ENCODE measurements at regions not wholly inside any gene's neighbourhood (a gene's known extent, or its start where the extent isn't known, plus 50 kb on each side); places are given as distances from the start of the nearest gene placed in this dataset.

DNA sequence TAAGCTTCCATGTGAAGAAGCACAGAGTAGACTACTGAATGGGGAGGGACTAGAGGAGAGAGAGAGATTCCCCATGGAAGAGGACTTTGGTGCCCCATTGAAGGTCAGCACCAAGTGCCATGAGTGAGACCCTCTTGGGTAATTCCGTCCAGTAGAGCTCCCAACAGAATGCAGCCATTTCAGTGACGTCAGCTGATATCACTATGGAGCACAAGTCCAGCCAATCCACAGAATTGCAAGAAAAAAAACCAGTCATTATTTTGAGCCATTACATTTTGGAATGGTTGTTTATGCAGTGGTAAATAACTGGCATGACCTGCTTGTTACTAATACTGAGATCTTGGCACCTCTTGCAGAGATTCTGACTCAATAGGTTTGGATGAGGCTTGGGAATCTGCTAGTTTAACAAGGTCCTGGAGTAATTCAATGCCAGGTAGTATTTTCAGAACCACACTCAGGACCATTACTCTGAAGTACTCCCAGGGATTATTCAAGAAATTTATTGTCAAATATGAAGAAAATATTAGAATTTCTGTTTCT is 52.6 kb upstream of the SP8 start:
- Histone ChIP-seq H3K36me3 (ENCODE audit: control insufficient read depth in 4 of 4, insufficient read depth in 4 of 4, low read length in 3 of 4) (no peaks in the 10 kb centered on the region), H3K27ac (ENCODE audit: insufficient read depth in 1 of 2, low read depth in 1 of 2, low read length in 2 of 2, poor library complexity in 1 of 2, severe bottlenecking in 2 of 2) (no peak overlapping the region), H3K27me3 (replicated peaks in 2 of 5; ENCODE audit: control insufficient read depth in 4 of 5, insufficient read depth in 5 of 5, low read length in 4 of 5) (no peaks in the 10 kb centered on the region), H3K9me3 (ENCODE audit: control extremely low read depth in 1 of 5, control insufficient read depth in 4 of 5, insufficient read depth in 2 of 5, low read depth in 1 of 5, low read length in 4 of 5) (no peaks in the 10 kb centered on the region), H3K4me3 (ENCODE audit: control insufficient read depth in 1 of 7, extremely low read depth in 1 of 7, insufficient read depth in 4 of 7, low read depth in 2 of 7, low read length in 6 of 7) (no peak overlapping the region), H3K4me1 (ENCODE audit: control extremely low read depth in 1 of 4, control insufficient read depth in 4 of 4, insufficient read depth in 4 of 4, low read length in 3 of 4) (peaks cover 0 to 2% (median 0%) of the 10 kb centered on the region in 4 experiments)
- DNase-seq, result no peak
- CTCF ChIA-PET, result interaction anchor here (0.6 kb wide), 1 partner anchor 30 kb away, joined by 3 read pairs; no protein-coding TSS in a partner anchor
- POLR2A ChIA-PET, result no interaction called here
- 100% methylated on average over 2 of the region's 2 CpGs for WGBS (ENCODE audit: insufficient coverage)

DNA sequence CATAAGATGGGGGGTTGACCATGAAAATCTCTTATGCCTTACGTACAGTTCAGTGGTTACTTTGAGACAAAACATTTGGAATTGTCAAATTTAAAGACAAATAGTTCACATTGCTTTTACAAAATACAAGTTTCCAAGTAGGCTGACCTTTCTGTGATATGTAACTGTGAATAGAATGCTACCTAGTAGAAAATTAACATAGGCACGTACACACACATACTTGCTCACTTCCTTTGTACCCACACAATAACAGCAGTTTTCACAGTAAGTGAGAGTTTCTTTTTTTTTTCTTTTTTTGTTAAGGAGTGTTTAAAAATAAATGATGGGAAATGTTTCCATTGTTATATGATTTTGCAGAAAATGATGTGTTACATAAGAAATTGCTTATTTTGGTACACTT is 53.3 kb upstream of the SP8 start:
- POLR2A ChIA-PET, result no interaction called here
- Histone ChIP-seq H3K27ac (ENCODE audit: insufficient read depth in 1 of 2, low read depth in 1 of 2, low read length in 2 of 2, poor library complexity in 1 of 2, severe bottlenecking in 2 of 2) (no peak overlapping the region), H3K27me3 (replicated peaks in 2 of 5; ENCODE audit: control insufficient read depth in 4 of 5, insufficient read depth in 5 of 5, low read length in 4 of 5) (no peaks in the 10 kb centered on the region), H3K36me3 (ENCODE audit: control insufficient read depth in 4 of 4, insufficient read depth in 4 of 4, low read length in 3 of 4) (no peaks in the 10 kb centered on the region), H3K4me3 (ENCODE audit: control insufficient read depth in 1 of 7, extremely low read depth in 1 of 7, insufficient read depth in 4 of 7, low read depth in 2 of 7, low read length in 6 of 7) (no peak overlapping the region), H3K9me3 (ENCODE audit: control extremely low read depth in 1 of 5, control insufficient read depth in 4 of 5, insufficient read depth in 2 of 5, low read depth in 1 of 5, low read length in 4 of 5) (no peaks in the 10 kb centered on the region), H3K4me1 (ENCODE audit: control extremely low read depth in 1 of 4, control insufficient read depth in 4 of 4, insufficient read depth in 4 of 4, low read length in 3 of 4) (peaks cover 0 to 2% (median 0%) of the 10 kb centered on the region in 4 experiments)
- no CpG with 5 or more reads among the region's 2 CpGs for WGBS (ENCODE audit: insufficient coverage)
- CTCF ChIA-PET, result interaction anchor here (0.6 kb wide), 1 partner anchor 31 kb away, joined by 3 read pairs; no protein-coding TSS in a partner anchor
- DNase-seq, result no peak

DNA sequence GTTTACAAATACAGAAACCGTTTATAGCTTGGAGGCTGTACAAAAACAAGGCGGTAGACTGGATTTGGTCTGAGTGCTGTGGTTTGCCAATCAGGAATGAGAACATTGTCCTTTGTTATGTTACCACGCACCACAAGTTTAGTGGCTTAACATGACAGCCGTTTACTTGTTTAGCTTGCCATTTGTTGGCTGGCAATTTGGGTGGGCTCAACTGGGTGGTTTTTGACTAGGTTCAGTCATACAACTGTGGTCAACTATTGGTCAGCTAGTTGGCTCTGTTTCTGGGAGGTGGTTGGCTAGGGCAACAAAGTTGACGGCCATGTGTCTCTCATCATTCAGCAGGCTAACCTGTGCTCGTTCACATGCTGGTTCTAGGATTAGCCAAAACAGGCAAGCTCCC is 60.1 kb upstream of the SP8 start:
- POLR2A ChIA-PET, result no interaction called here
- Histone ChIP-seq H3K4me1 (ENCODE audit: control extremely low read depth in 1 of 4, control insufficient read depth in 4 of 4, insufficient read depth in 4 of 4, low read length in 3 of 4) (no peaks in the 10 kb centered on the region), H3K27ac (ENCODE audit: insufficient read depth in 1 of 2, low read depth in 1 of 2, low read length in 2 of 2, poor library complexity in 1 of 2, severe bottlenecking in 2 of 2) (no peak overlapping the region), H3K9me3 (ENCODE audit: control extremely low read depth in 1 of 5, control insufficient read depth in 4 of 5, insufficient read depth in 2 of 5, low read depth in 1 of 5, low read length in 4 of 5) (no peaks in the 10 kb centered on the region), H3K36me3 (ENCODE audit: control insufficient read depth in 4 of 4, insufficient read depth in 4 of 4, low read length in 3 of 4) (no peaks in the 10 kb centered on the region), H3K27me3 (replicated peaks in 2 of 5; ENCODE audit: control insufficient read depth in 4 of 5, insufficient read depth in 5 of 5, low read length in 4 of 5) (no peaks in the 10 kb centered on the region), H3K4me3 (ENCODE audit: control insufficient read depth in 1 of 7, extremely low read depth in 1 of 7, insufficient read depth in 4 of 7, low read depth in 2 of 7, low read length in 6 of 7) (no peak overlapping the region)
- CTCF ChIA-PET, result interaction anchor here (1.5 kb wide), 1 partner anchor 407 kb away, joined by 4 read pairs; no protein-coding TSS in a partner anchor
- 99% methylated on average over 6 of the region's 6 CpGs for WGBS (ENCODE audit: insufficient coverage)
- no peak for DNase-seq

DNA sequence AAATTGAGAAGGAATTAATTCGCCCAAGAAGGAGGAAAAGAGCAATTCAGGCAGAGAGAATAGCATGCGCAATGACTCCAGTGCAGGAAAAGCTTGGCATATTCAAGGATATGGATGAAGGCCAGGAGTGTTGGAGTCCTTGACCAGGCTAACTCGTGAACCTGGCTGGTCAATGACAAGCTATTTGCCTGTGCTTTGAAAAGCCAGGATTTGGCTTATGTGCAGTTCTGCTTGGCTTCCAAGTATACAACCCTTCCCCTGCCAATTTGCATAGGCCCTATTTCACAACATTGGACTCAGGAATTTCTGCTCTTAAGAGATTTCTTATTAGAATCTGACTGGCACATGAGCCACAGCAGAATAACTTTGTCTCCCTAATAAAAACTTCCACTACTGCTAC is 72.3 kb upstream of the SP8 start:
- Histone ChIP-seq H3K9me3 (ENCODE audit: control extremely low read depth in 1 of 5, control insufficient read depth in 4 of 5, insufficient read depth in 2 of 5, low read depth in 1 of 5, low read length in 4 of 5) (peaks cover 0 to 1% (median 0%) of the 10 kb centered on the region in 5 experiments), H3K4me1 (ENCODE audit: control extremely low read depth in 1 of 4, control insufficient read depth in 4 of 4, insufficient read depth in 4 of 4, low read length in 3 of 4) (no peaks in the 10 kb centered on the region), H3K27me3 (replicated peaks in 2 of 5; ENCODE audit: control insufficient read depth in 4 of 5, insufficient read depth in 5 of 5, low read length in 4 of 5) (no peaks in the 10 kb centered on the region), H3K27ac (ENCODE audit: insufficient read depth in 1 of 2, low read depth in 1 of 2, low read length in 2 of 2, poor library complexity in 1 of 2, severe bottlenecking in 2 of 2) (no peak overlapping the region), H3K36me3 (ENCODE audit: control insufficient read depth in 4 of 4, insufficient read depth in 4 of 4, low read length in 3 of 4) (no peaks in the 10 kb centered on the region), H3K4me3 (ENCODE audit: control insufficient read depth in 1 of 7, extremely low read depth in 1 of 7, insufficient read depth in 4 of 7, low read depth in 2 of 7, low read length in 6 of 7) (no peak overlapping the region)
- 95% methylated on average over 2 of the region's 3 CpGs for WGBS (ENCODE audit: insufficient coverage)
- no peak for DNase-seq
- CTCF ChIA-PET, result no interaction called here
- POLR2A ChIA-PET, result no interaction called here

DNA sequence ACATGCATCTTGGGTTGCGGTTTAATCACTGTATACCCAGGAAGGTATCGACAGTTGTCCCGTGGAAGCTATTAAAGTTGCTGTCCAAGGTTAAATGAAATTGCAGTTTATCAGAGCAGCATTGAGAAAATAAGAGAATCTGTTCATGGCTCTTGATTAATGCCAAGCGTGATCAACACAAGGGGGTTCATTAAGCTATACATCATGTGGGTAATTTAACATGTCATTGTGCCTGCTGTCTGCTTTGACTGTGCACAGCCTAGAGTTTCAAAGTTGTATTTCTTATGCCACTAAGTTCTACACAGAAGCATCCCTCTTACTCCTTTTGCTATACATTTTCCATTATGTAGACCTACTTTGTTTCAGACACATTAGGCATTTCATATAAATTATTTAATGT is 74.8 kb upstream of the SP8 start:
- Histone ChIP-seq H3K4me1 (ENCODE audit: control extremely low read depth in 1 of 4, control insufficient read depth in 4 of 4, insufficient read depth in 4 of 4, low read length in 3 of 4) (no peaks in the 10 kb centered on the region), H3K27ac (ENCODE audit: insufficient read depth in 1 of 2, low read depth in 1 of 2, low read length in 2 of 2, poor library complexity in 1 of 2, severe bottlenecking in 2 of 2) (no peak overlapping the region), H3K9me3 (ENCODE audit: control extremely low read depth in 1 of 5, control insufficient read depth in 4 of 5, insufficient read depth in 2 of 5, low read depth in 1 of 5, low read length in 4 of 5) (peaks cover 0 to 1% (median 0%) of the 10 kb centered on the region in 5 experiments), H3K36me3 (ENCODE audit: control insufficient read depth in 4 of 4, insufficient read depth in 4 of 4, low read length in 3 of 4) (no peaks in the 10 kb centered on the region), H3K4me3 (ENCODE audit: control insufficient read depth in 1 of 7, extremely low read depth in 1 of 7, insufficient read depth in 4 of 7, low read depth in 2 of 7, low read length in 6 of 7) (no peak overlapping the region), H3K27me3 (replicated peaks in 2 of 5; ENCODE audit: control insufficient read depth in 4 of 5, insufficient read depth in 5 of 5, low read length in 4 of 5) (no peaks in the 10 kb centered on the region)
- WGBS (ENCODE audit: insufficient coverage), result 83% methylated on average over 1 of the region's 4 CpGs
- POLR2A ChIA-PET, result no interaction called here
- DNase-seq, result no peak
- CTCF ChIA-PET, result no interaction called here

DNA sequence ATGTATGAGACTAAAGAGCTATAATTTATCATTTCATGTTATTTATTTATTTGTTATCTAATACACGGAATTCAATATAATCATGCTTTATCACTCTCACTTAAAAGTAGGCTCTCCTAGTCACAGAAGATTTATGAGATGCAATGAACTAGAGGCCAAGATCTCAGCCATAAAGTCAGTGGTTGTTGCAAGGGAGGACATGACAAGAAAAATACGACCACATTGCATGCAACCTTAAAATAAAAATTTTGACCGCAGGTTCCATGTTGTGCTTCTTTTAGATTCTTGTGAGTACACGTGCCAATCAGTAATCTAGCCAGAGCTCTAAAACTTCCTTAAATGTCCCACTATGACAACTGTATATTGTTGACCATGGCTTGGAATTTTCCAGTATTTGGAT is 75.9 kb upstream of the SP8 start:
- Histone ChIP-seq H3K36me3 (ENCODE audit: control insufficient read depth in 4 of 4, insufficient read depth in 4 of 4, low read length in 3 of 4) (no peaks in the 10 kb centered on the region), H3K27ac (ENCODE audit: insufficient read depth in 1 of 2, low read depth in 1 of 2, low read length in 2 of 2, poor library complexity in 1 of 2, severe bottlenecking in 2 of 2) (no peak overlapping the region), H3K4me3 (ENCODE audit: control insufficient read depth in 1 of 7, extremely low read depth in 1 of 7, insufficient read depth in 4 of 7, low read depth in 2 of 7, low read length in 6 of 7) (no peak overlapping the region), H3K4me1 (ENCODE audit: control extremely low read depth in 1 of 4, control insufficient read depth in 4 of 4, insufficient read depth in 4 of 4, low read length in 3 of 4) (no peaks in the 10 kb centered on the region), H3K27me3 (replicated peaks in 2 of 5; ENCODE audit: control insufficient read depth in 4 of 5, insufficient read depth in 5 of 5, low read length in 4 of 5) (no peaks in the 10 kb centered on the region), H3K9me3 (ENCODE audit: control extremely low read depth in 1 of 5, control insufficient read depth in 4 of 5, insufficient read depth in 2 of 5, low read depth in 1 of 5, low read length in 4 of 5) (peaks cover 0 to 1% (median 0%) of the 10 kb centered on the region in 5 experiments)
- 97% methylated on average over 3 of the region's 4 CpGs for WGBS (ENCODE audit: insufficient coverage)
- DNase-seq, result no peak
- ChIA-PET CTCF (no interaction called here), POLR2A (no interaction called here)

DNA sequence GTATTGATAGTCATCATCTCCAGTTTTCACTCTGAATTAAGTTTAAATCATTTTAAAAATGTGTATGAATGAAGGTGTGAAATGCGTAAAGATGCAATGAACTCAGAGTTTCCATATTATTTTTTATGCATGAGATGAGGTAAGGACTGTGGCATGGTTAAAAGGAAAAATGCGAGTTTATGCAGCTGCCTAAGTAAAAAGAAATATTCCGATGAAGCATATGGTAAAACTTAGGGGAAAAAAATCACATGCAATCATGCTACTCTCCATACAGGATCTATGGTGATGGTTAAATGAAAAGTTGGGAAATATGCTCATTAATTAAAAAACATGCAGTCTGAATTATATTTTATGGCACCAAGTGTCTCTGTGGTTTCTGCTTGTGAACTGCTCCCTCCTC is 77.5 kb upstream of the SP8 start:
- CTCF ChIA-PET, result no interaction called here
- H3K9me3 ChIP-seq (ENCODE audit: control extremely low read depth in 1 of 5, control insufficient read depth in 4 of 5, insufficient read depth in 2 of 5, low read depth in 1 of 5, low read length in 4 of 5), result no peaks in the 10 kb centered on the region
- no peak overlapping the region for H3K27ac ChIP-seq (ENCODE audit: insufficient read depth in 1 of 2, low read depth in 1 of 2, low read length in 2 of 2, poor library complexity in 1 of 2, severe bottlenecking in 2 of 2)
- WGBS (ENCODE audit: insufficient coverage), result 100% methylated on average over 1 of the region's 3 CpGs
- DNase-seq, result no peak
- H3K4me3 ChIP-seq (ENCODE audit: control insufficient read depth in 1 of 7, extremely low read depth in 1 of 7, insufficient read depth in 4 of 7, low read depth in 2 of 7, low read length in 6 of 7), result no peak overlapping the region
- no peaks in the 10 kb centered on the region for H3K36me3 ChIP-seq (ENCODE audit: control insufficient read depth in 4 of 4, insufficient read depth in 4 of 4, low read length in 3 of 4)
- H3K27me3 ChIP-seq (replicated peaks in 2 of 5; ENCODE audit: control insufficient read depth in 4 of 5, insufficient read depth in 5 of 5, low read length in 4 of 5), result no peaks in the 10 kb centered on the region
- POLR2A ChIA-PET, result no interaction called here
- no peaks in the 10 kb centered on the region for H3K4me1 ChIP-seq (ENCODE audit: control extremely low read depth in 1 of 4, control insufficient read depth in 4 of 4, insufficient read depth in 4 of 4, low read length in 3 of 4)
